ENCODE measurements at regions not wholly inside any gene's neighbourhood (a gene's known extent, or its start where the extent isn't known, plus 50 kb on each side); places are given as distances from the start of the nearest gene placed in this dataset.

DNA sequence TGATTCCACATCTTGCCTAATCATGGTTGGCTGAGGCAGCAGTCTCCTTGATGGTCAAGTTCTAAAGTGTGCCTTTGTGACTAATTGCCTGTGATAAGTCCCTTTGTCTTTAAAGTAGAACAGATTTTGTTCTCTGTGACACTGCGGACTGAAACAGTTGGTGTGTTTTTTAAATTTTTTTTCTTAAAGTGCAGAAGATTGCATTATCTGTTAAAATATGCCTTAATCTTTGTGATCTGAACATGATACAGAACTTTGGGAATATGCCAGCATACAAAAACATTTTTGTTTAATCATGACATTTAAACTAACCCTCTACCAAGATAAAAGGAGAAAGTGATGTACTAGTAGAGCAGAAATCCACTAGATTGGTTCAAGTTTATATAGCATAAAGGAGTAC lies 1260.6 kb upstream of the ADGRL2 start:
- TF ChIP-seq EZH2phosphoT487 (IDR thresholded peaks at IDR 0.05; ENCODE audit: insufficient read depth, low read depth), result no peak
- no peak for TF ChIP-seq EZH2 (IDR thresholded peaks at IDR 0.05; ENCODE audit: insufficient read depth, poor library complexity, severe bottlenecking)

Measured in GM23248 (cell line).